GM13977 (cell line): ENCODE measurements at regions not wholly inside any gene's neighbourhood (a gene's known extent, or its start where the extent isn't known, plus 50 kb on each side); places are given as distances from the start of the nearest gene placed in this dataset.

Experiments
- DNase-seq: peaks from one replicate; pipeline ENCODE4 v3.0.0; 2012; ENCODE audit warnings: low spot score
- in situ Hi-C: fragments of 300-500 bp; cut with MboI; formaldehyde crosslinking; loops from one replicate; pipeline ENCODE4 v1.12.0; 2022; ENCODE audit warnings: low sequenced_read_pairs, low pct_unique_long_range_greater_than_20kb, mixed read lengths, inconsistent platforms; ENCODE audit not compliant: unreplicated experiment
- TF ChIP-seq, protein P1 (sequence below): IDR thresholded peaks from 2 replicates; pipeline ENCODE4 v1.5.1; 2012; ENCODE audit warnings: mild to moderate bottlenecking, control low read depth; ENCODE audit not compliant: insufficient read depth; ENCODE audit errors: extremely low read depth, missing control alignments

DNA sequence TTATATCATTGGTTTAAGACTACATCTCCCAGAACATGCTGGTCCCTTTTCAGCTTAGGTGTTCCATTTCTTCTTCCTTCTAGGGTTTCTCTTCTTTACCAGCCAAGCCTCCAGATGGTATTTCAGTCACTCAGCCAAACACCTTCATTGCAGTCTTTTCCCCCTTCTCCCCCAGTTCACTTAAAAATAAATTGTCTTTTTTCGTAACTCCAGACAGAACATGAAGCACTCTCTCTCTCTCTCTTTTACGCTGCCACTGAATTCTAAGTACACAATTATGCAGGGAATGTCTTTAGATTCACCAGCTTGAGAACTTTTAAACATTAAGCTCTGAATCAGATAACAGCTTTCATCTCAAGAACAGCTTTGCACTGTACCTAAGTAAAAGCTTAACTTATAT is 419.7 kb upstream of the BRINP1 start:
- in situ Hi-C loops = no loop called here
- TF ChIP-seq, protein P1, sequence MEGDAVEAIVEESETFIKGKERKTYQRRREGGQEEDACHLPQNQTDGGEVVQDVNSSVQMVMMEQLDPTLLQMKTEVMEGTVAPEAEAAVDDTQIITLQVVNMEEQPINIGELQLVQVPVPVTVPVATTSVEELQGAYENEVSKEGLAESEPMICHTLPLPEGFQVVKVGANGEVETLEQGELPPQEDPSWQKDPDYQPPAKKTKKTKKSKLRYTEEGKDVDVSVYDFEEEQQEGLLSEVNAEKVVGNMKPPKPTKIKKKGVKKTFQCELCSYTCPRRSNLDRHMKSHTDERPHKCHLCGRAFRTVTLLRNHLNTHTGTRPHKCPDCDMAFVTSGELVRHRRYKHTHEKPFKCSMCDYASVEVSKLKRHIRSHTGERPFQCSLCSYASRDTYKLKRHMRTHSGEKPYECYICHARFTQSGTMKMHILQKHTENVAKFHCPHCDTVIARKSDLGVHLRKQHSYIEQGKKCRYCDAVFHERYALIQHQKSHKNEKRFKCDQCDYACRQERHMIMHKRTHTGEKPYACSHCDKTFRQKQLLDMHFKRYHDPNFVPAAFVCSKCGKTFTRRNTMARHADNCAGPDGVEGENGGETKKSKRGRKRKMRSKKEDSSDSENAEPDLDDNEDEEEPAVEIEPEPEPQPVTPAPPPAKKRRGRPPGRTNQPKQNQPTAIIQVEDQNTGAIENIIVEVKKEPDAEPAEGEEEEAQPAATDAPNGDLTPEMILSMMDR = no peak
- DNase-seq = no peak

- in situ Hi-C loops = no loop called here
- TF ChIP-seq, protein P1 = no peak
- no peak for DNase-seq
Measured at GRCh38 chr9:119781886-119782285, 412.7 kb upstream of the BRINP1 start.

DNA sequence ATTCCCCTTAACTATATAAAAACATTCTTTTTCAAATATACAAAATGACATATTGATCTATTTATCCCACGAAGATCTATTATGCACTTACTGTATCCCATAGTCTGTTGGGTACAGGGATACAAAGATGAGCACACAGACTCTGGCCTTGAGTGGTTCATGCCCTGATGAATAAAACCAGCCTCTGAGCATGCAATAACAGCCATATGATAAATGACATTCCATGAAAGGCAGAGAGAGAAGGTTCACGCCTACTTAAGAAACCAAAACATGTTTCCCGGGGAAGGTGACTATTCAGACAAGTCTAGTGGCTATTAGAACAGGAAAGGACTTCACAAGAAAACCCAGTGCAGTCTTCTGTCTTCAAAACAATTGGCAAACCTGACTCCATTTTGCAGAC is 406.2 kb upstream of the BRINP1 start:
- TF ChIP-seq, protein P1 = no peak

GRCh38 chr9:119773823-119774222 is 404.6 kb upstream of the BRINP1 start:
- TF ChIP-seq, protein P1 = no peak
- DNase-seq = no peak
- in situ Hi-C loops = no loop called here

More for the DNA sequence above, 406.2 kb upstream of the BRINP1 start:
- in situ Hi-C loops = no loop called here
- no peak for DNase-seq

- TF ChIP-seq, protein P1 = no peak
- no peak for DNase-seq
- in situ Hi-C loops = no loop called here
Measured at GRCh38 chr9:119771341-119771740, 402.1 kb upstream of the BRINP1 start.

- DNase-seq = no peak
- in situ Hi-C loops = no loop called here
- TF ChIP-seq, protein P1 = no peak
Measured at GRCh38 chr9:119768266-119768665, 399.0 kb upstream of the BRINP1 start.

GRCh38 chr9:119765632-119766175 is 396.5 kb upstream of the BRINP1 start:
- DNase-seq = no peak
- in situ Hi-C loops = no loop called here
- TF ChIP-seq, protein P1 = no peak
